MM.1S (cell line): ENCODE measurements at regions not wholly inside any gene's neighbourhood (a gene's known extent, or its start where the extent isn't known, plus 50 kb on each side); places are given as distances from the start of the nearest gene placed in this dataset.

ENCODE experiments used
- DNase-seq: peaks from one replicate; pipeline ENCODE4 v3.0.0-alpha.2; 2015
- H2AFZ ChIP-seq: fragments of 300-600 bp; sonication (generic); 2 replicates; pipeline ENCODE4 v1.6.0; 2016; ENCODE audit warnings: antibody characterized with exemption, low read length
- H3F3A ChIP-seq: fragments of 300-600 bp; sonication (generic); 2 replicates; pipeline ENCODE4 v1.6.1; 2016; ENCODE audit warnings: mild to moderate bottlenecking, antibody characterized with exemption, low read length, moderate library complexity, mixed read lengths; ENCODE audit not compliant: insufficient read depth
- H3K27ac ChIP-seq: fragments of 300-600 bp; sonication (generic); 2 replicates; pipeline ENCODE4 v1.5.1; 2016; ENCODE audit warnings: mild to moderate bottlenecking, low read length
- H3K27me3 ChIP-seq: fragments of 300-600 bp; sonication (generic); replicated peaks from 2 replicates; pipeline ENCODE4 v1.6.0; 2016; ENCODE audit warnings: low read length; ENCODE audit not compliant: insufficient read depth
- H3K36me3 ChIP-seq: fragments of 300-600 bp; sonication (generic); replicated peaks from 2 replicates; pipeline ENCODE4 v1.6.1; 2016; ENCODE audit warnings: mild to moderate bottlenecking, low read length, mixed read lengths; ENCODE audit not compliant: insufficient read depth
- H3K4me1 ChIP-seq: fragments of 300-600 bp; sonication (generic); 2 replicates; pipeline ENCODE4 v1.6.1; 2016; ENCODE audit warnings: low read length, mixed read lengths
- H3K4me2 ChIP-seq: fragments of 300-600 bp; sonication (generic); 2 replicates; pipeline ENCODE4 v1.6.0; 2016; ENCODE audit warnings: low read depth, low read length
- H3K4me3 ChIP-seq: fragments of 300-600 bp; sonication (generic); 2 replicates; pipeline ENCODE4 v1.5.1; 2016; ENCODE audit warnings: low read length, mixed read lengths
- H3K79me2 ChIP-seq: fragments of 300-600 bp; sonication (generic); 2 replicates; pipeline ENCODE4 v1.6.1; 2016; ENCODE audit warnings: mixed run types, low read length, mixed read lengths
- H3K9ac ChIP-seq: fragments of 300-600 bp; sonication (generic); 2 replicates; pipeline ENCODE4 v1.6.1; 2016; ENCODE audit warnings: low read length, mixed read lengths
- H3K9me2 ChIP-seq: fragments of 300-600 bp; sonication (generic); replicated peaks from 2 replicates; pipeline ENCODE4 v1.6.1; 2016; ENCODE audit warnings: mild to moderate bottlenecking, low read length, mixed read lengths; ENCODE audit not compliant: insufficient read depth
- H3K9me3 ChIP-seq: fragments of 300-600 bp; sonication (generic); replicated peaks from 2 replicates; pipeline ENCODE4 v1.6.1; 2016; ENCODE audit warnings: mild to moderate bottlenecking, low read length, mixed read lengths; ENCODE audit not compliant: insufficient read depth
- H4K20me1 ChIP-seq: fragments of 300-600 bp; sonication (generic); 2 replicates; pipeline ENCODE4 v1.6.1; 2016; ENCODE audit warnings: mild to moderate bottlenecking, low read length, moderate library complexity, mixed read lengths; ENCODE audit not compliant: insufficient read depth
- EZH2 ChIP-seq: fragments of 300-600 bp; sonication (generic); optimal IDR thresholded peaks from 2 replicates; pipeline ENCODE3; 2017; ENCODE audit warnings: low read depth, mild to moderate bottlenecking, antibody characterized with exemption, low read length, mixed read lengths
- EZH2phosphoT487 ChIP-seq: fragments of 300-600 bp; sonication (generic); IDR thresholded peaks from 2 replicates; pipeline ENCODE4 v1.6.1; 2018; ENCODE audit warnings: antibody characterized with exemption, low read length
- TF ChIP-seq, protein P1 (sequence below): fragments of 300-600 bp; sonication (generic); IDR thresholded peaks from 2 replicates; pipeline ENCODE4 v1.5.1; 2016; ENCODE audit warnings: antibody characterized with exemption, low read length, mixed read lengths

DNA sequence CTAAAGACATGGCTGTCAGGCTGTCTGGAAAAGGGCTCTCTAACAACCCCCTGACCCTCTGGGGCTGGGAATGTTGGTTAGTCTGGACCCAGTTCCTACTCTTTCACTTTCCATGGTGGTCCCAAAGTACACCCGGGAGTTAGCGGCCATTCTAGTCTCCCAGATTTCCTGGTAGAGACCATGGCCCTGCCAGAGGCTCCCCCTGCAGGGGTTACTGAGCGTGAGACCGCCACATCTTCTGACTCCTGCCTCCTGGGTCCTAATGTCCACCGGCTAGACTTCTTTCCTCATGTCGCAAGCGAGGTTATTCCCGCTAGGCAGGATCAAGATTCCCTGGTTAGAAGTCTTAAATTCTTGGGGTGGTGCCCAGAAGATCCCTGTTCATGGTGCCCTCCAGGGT, 540.0 kb upstream of the ROBO1 start:
- Histone ChIP-seq H3K27ac (no peak overlapping the region), H3K9me3 (no peaks in the 10 kb centered on the region), H2AFZ (no peak overlapping the region), H3K4me3 (no peak overlapping the region), H3K36me3 (no peaks in the 10 kb centered on the region), H3F3A (no peaks in the 10 kb centered on the region), H4K20me1 (no peaks in the 10 kb centered on the region), H3K4me1 (no peaks in the 10 kb centered on the region), H3K9ac (no peak overlapping the region), H3K9me2 (no peaks in the 10 kb centered on the region), H3K79me2 (no peaks in the 10 kb centered on the region), H3K27me3 (no peaks in the 10 kb centered on the region), H3K4me2 (no peak overlapping the region)
- TF ChIP-seq EZH2 (no peak), EZH2phosphoT487 (no peak)
- TF ChIP-seq, protein P1, sequence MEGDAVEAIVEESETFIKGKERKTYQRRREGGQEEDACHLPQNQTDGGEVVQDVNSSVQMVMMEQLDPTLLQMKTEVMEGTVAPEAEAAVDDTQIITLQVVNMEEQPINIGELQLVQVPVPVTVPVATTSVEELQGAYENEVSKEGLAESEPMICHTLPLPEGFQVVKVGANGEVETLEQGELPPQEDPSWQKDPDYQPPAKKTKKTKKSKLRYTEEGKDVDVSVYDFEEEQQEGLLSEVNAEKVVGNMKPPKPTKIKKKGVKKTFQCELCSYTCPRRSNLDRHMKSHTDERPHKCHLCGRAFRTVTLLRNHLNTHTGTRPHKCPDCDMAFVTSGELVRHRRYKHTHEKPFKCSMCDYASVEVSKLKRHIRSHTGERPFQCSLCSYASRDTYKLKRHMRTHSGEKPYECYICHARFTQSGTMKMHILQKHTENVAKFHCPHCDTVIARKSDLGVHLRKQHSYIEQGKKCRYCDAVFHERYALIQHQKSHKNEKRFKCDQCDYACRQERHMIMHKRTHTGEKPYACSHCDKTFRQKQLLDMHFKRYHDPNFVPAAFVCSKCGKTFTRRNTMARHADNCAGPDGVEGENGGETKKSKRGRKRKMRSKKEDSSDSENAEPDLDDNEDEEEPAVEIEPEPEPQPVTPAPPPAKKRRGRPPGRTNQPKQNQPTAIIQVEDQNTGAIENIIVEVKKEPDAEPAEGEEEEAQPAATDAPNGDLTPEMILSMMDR = no peak
- DNase-seq = no peak

DNA sequence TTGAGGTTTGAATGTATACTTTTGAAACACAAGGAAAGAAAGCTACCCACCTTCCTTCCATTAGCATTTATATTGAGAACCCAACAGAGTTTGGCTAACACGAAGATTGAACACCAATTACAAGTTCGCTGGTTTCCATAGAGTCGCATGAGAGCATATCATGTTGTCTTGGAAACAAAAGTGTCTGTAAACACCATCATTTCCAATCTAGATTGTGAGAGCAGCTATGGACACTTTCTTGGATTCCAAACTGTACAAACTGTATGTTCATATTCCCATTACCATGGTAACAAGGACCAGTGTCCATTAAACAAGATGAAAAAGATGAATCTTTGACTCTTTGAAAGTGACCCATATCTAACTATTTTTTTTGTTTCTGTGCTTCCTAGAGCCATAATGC, 529.9 kb upstream of the ROBO1 start:
- H3K79me2 ChIP-seq = no peaks in the 10 kb centered on the region
- H2AFZ ChIP-seq = no peak overlapping the region
- TF ChIP-seq, protein P1 = no peak
- TF ChIP-seq EZH2phosphoT487 = no peak
- TF ChIP-seq EZH2 = no peak
- no peaks in the 10 kb centered on the region for H3K27me3 ChIP-seq
- H3K9ac ChIP-seq = no peak overlapping the region
- H4K20me1 ChIP-seq = no peaks in the 10 kb centered on the region
- H3K4me3 ChIP-seq = no peak overlapping the region
- no peaks in the 10 kb centered on the region for H3K9me2 ChIP-seq
- no peaks in the 10 kb centered on the region for H3F3A ChIP-seq
- H3K9me3 ChIP-seq = no peaks in the 10 kb centered on the region
- no peaks in the 10 kb centered on the region for H3K4me1 ChIP-seq
- H3K36me3 ChIP-seq = no peaks in the 10 kb centered on the region
- no peak overlapping the region for H3K4me2 ChIP-seq
- no peak overlapping the region for H3K27ac ChIP-seq
- DNase-seq = no peak

DNA sequence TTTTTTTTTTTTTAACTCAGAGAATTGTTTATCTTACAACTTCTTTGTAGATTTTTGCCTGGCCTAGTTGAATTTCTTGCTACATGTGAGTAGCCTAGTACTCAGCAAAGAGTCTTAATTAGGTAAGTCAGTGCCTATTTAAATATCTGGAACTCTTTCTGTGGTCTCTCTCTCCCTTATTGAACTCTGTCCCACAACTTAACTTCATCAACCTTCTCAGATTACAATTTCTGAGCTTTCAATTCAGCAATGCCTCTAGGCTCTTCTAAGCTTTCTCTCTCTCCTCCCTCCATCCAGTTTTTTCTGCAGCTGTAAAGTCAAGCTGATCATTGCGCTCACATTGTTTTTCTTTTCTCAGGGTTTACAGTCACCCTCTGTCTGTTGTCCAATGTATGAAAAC, 517.6 kb upstream of the ROBO1 start:
- H3K4me1 ChIP-seq = no peaks in the 10 kb centered on the region
- no peaks in the 10 kb centered on the region for H3K36me3 ChIP-seq
- no peak overlapping the region for H3K4me2 ChIP-seq
- no peaks in the 10 kb centered on the region for H3K27me3 ChIP-seq
- no peak overlapping the region for H3K9ac ChIP-seq
- no peak overlapping the region for H3K4me3 ChIP-seq
- DNase-seq = no peak
- no peaks in the 10 kb centered on the region for H4K20me1 ChIP-seq
- no peaks in the 10 kb centered on the region for H3F3A ChIP-seq
- no peaks in the 10 kb centered on the region for H3K9me2 ChIP-seq
- H3K79me2 ChIP-seq = no peaks in the 10 kb centered on the region
- no peak overlapping the region for H2AFZ ChIP-seq
- H3K9me3 ChIP-seq = no peaks in the 10 kb centered on the region
- no peak overlapping the region for H3K27ac ChIP-seq
- TF ChIP-seq, protein P1 = no peak
- no peak for TF ChIP-seq EZH2
- TF ChIP-seq EZH2phosphoT487 = no peak

DNA sequence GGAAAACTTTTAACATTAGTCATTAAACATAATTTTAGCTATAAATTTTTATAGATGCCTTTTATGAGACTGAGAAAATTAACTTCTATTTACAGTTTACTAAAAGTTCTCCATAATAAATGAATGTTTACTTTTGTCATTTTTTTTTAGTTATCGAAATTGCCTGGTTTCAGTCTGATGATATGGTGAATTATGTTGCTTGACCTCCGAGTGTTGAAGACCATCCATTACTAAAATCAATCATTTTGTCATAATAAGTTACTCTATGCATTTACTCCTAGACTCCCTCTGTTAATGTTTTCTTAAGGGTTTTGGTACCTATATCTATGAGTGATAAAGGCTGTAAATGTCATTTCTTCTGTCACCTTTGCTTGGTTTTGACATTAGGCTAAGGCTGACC, 516.0 kb upstream of the ROBO1 start:
- TF ChIP-seq EZH2phosphoT487 (no peak), EZH2 (no peak)
- TF ChIP-seq, protein P1 = no peak
- Histone ChIP-seq H3K9me3 (no peaks in the 10 kb centered on the region), H4K20me1 (no peaks in the 10 kb centered on the region), H3K27me3 (no peaks in the 10 kb centered on the region), H3F3A (no peaks in the 10 kb centered on the region), H3K9ac (no peak overlapping the region), H3K9me2 (no peaks in the 10 kb centered on the region), H3K4me2 (no peak overlapping the region), H3K36me3 (no peaks in the 10 kb centered on the region), H3K27ac (no peak overlapping the region), H3K4me3 (no peak overlapping the region), H2AFZ (no peak overlapping the region), H3K79me2 (no peaks in the 10 kb centered on the region), H3K4me1 (no peaks in the 10 kb centered on the region)
- DNase-seq = no peak
